ENCODE measurements at regions not wholly inside any gene's neighbourhood (a gene's known extent, or its start where the extent isn't known, plus 50 kb on each side); places are given as distances from the start of the nearest gene placed in this dataset.

DNA sequence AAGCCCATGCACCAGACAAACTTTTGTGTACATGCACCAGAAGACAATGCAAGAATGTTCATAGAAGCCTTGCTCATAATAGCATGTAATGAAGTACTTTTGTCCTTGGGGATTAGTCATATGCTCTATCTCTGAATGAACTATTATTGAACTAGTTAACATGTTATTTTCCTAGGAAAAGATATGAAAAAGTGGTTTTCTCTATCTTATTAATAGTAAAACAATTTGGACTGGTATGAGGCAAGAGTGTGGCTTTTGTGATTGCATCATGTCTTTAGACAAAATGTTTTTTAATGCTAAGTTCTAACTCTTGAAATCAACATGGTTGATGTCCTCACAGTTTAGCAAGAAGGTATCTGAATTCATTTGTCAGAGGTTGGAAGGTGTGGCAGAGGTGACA lies 55.7 kb upstream of the SPDL1 start:
- TF ChIP-seq KDM1A (IDR thresholded peaks at IDR 0.05; ENCODE audit: borderline replicate concordance, low read length) (no peak), SP2 (IDR thresholded peaks at IDR 0.05; ENCODE audit: low read length) (no peak), SIN3A (conservative IDR thresholded peaks at IDR 0.05 in 1 of 2, IDR thresholded peaks at IDR 0.05 in 1 of 2; ENCODE audit: low read depth in 1 of 2, low read length in 2 of 2) (no peak), ZNF274 (IDR thresholded peaks at IDR 0.05; ENCODE audit: borderline replicate concordance, extremely low read depth, low read length) (no peak), TCF12 (IDR thresholded peaks at IDR 0.05; ENCODE audit: low read depth, low read length) (no peak), MAFK (IDR thresholded peaks at IDR 0.05; ENCODE audit: low read depth, low read length) (no peak), JUN (IDR thresholded peaks at IDR 0.05; ENCODE audit: low read depth, low read length) (no peak)

Data from H1 (cell line).